GM12878 (cell line): ENCODE measurements at regions not wholly inside any gene's neighbourhood (a gene's known extent, or its start where the extent isn't known, plus 50 kb on each side); places are given as distances from the start of the nearest gene placed in this dataset.

ENCODE experiments used
- EP300 ChIP-seq, 2 experiments: fragments of 150-350 bp in 1 of 2; IDR thresholded peaks; 2 replicates each; pipeline ENCODE4 v1.6.1; 2011 to 2012; ENCODE audit warnings: low read depth in 2 of 2, low read length in 2 of 2, borderline replicate concordance in 1 of 2, improper control_type of control experiment in 1 of 2, inconsistent platforms in 1 of 2; ENCODE audit not compliant: control insufficient read depth in 1 of 2
- TF ChIP-seq, protein P1 (sequence below): fragments of 450-650 bp; IDR thresholded peaks from 2 replicates; pipeline ENCODE4 v1.6.1; 2018; ENCODE audit warnings: borderline replicate concordance, mild to moderate bottlenecking; ENCODE audit not compliant: partially characterized antibody

DNA sequence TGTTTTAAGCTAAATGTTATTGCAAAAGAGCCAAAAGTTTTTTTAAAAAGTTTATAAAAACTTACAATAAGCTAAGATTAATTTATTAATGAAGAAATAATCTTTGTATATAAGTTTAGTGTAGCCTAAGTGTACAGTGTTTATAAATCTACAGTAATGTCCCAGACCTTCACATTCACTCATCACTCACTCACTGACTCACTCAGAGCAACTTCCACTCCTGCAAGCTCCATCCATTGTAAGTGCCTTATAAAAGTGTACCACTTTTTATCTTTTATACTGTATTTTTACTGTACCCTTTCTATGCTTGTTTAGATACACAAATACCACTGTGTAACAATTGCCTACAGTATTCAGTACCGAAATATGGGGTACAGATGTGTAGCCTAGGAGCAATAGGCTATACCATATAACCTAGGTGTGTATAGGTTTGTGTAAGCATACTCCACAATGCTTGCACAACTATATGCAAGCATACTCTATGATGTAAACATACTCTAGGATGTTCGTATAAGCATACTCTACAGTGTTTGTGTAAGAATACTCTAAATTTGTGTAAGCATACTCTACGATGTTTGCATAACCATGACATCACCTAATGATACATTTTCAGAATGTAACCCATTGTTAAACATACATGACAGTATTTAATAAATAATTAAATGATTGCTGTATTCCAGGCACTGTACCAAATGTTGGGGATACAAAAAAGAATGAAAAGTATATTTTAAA lies 953.0 kb downstream of the KCNA4 start:
- TF ChIP-seq, protein P1, sequence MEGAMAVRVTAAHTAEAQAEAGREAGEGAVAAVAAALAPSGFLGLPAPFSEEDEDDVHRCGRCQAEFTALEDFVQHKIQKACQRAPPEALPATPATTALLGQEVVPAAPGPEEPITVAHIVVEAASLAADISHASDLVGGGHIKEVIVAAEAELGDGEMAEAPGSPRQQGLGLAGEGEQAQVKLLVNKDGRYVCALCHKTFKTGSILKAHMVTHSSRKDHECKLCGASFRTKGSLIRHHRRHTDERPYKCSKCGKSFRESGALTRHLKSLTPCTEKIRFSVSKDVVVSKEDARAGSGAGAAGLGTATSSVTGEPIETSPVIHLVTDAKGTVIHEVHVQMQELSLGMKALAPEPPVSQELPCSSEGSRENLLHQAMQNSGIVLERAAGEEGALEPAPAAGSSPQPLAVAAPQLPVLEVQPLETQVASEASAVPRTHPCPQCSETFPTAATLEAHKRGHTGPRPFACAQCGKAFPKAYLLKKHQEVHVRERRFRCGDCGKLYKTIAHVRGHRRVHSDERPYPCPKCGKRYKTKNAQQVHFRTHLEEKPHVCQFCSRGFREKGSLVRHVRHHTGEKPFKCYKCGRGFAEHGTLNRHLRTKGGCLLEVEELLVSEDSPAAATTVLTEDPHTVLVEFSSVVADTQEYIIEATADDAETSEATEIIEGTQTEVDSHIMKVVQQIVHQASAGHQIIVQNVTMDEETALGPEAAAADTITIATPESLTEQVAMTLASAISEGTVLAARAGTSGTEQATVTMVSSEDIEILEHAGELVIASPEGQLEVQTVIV: no peak
- TF ChIP-seq EP300 (IDR thresholded peaks at IDR 0.05; ENCODE audit: borderline replicate concordance in 1 of 2, control insufficient read depth in 1 of 2, low read depth in 2 of 2, low read length in 2 of 2): no peak
